IMR-90 (cell line): ENCODE measurements at regions not wholly inside any gene's neighbourhood (a gene's known extent, or its start where the extent isn't known, plus 50 kb on each side); places are given as distances from the start of the nearest gene placed in this dataset.

Experiments
- ATAC-seq: fragments of 200-7000 bp; cut with Tn5 transposase; 2 replicates; pipeline ENCODE4 v1.9.1; 2020; ENCODE audit warnings: low read depth, mild to moderate bottlenecking, moderate library complexity
- BruUV-seq: library from RNA; stranded (reverse); fragments of 400-500 nt; replicated peaks from 2 replicates; lab custom pipeline; 2021; lab: Mats Ljungman, UMichigan
- CTCF ChIA-PET: fragments of 300-600 bp; formaldehyde crosslinking; extraction: SDS; loops from one replicate; lab custom pipeline; 2021; ENCODE audit warnings: antibody characterized with exemption; lab: Yijun Ruan, JAX
- POLR2A ChIA-PET: fragments of 300-600 bp; sonication (Branson Sonifier 250); formaldehyde crosslinking; loops from one replicate; lab custom pipeline; 2022; ENCODE audit warnings: antibody characterized with exemption; ENCODE audit not compliant: unreplicated experiment; lab: Charles Lee
- DNase-seq: peaks from one replicate; pipeline ENCODE4 v3.0.0; 2013
- H2AFZ ChIP-seq: replicated peaks from 2 replicates; pipeline ENCODE3; 2013; ENCODE audit warnings: low read length, mild to moderate bottlenecking; ENCODE audit not compliant: poor library complexity
- H2AK5ac ChIP-seq: 2 replicates; pipeline ENCODE4 v1.6.1; 2013; ENCODE audit warnings: low read depth, low read length, inconsistent platforms
- H2AK9ac ChIP-seq: replicated peaks from 2 replicates; pipeline ENCODE3; 2013; ENCODE audit warnings: mild to moderate bottlenecking, low read depth, low read length, moderate library complexity; ENCODE audit not compliant: poor library complexity
- H2BK120ac ChIP-seq: 2 replicates; pipeline ENCODE4 v1.6.1; 2013; ENCODE audit warnings: low read depth, low read length, inconsistent platforms
- H2BK15ac ChIP-seq: 3 replicates; pipeline ENCODE4 v1.6.1; 2013; ENCODE audit warnings: low read depth, low read length, inconsistent platforms
- H2BK20ac ChIP-seq: 2 replicates; pipeline ENCODE4 v1.6.1; 2013; ENCODE audit warnings: low read depth, mild to moderate bottlenecking, inconsistent platforms, low read length, moderate library complexity
- H2BK5ac ChIP-seq: 2 replicates; pipeline ENCODE4 v1.6.1; 2013; ENCODE audit warnings: mild to moderate bottlenecking, low read depth, low read length, inconsistent platforms; ENCODE audit not compliant: poor library complexity, severe bottlenecking
- H3K14ac ChIP-seq: replicated peaks from 2 replicates; pipeline ENCODE4 v1.6.1; 2013; ENCODE audit warnings: low read depth, low read length, inconsistent platforms
- H3K18ac ChIP-seq: 2 replicates; pipeline ENCODE4 v1.6.1; 2013; ENCODE audit warnings: low read depth, low read length, control low read depth
- H3K23ac ChIP-seq: 2 replicates; pipeline ENCODE4 v1.6.1; 2013; ENCODE audit warnings: low read depth, low read length, inconsistent platforms
- H3K27ac ChIP-seq: 2 replicates; pipeline ENCODE4 v1.5.1; 2013; ENCODE audit warnings: mild to moderate bottlenecking, control low read depth, low read length; ENCODE audit not compliant: insufficient read depth
- H3K27me3 ChIP-seq: 2 replicates; pipeline ENCODE4 v1.6.1; 2013; ENCODE audit warnings: low read length; ENCODE audit not compliant: control insufficient read depth, insufficient read depth
- H3K36me3 ChIP-seq: 2 replicates; pipeline ENCODE4 v1.6.1; 2013; ENCODE audit warnings: low read length, mixed read lengths; ENCODE audit not compliant: control insufficient read depth, insufficient read depth
- H3K4ac ChIP-seq: 2 replicates; pipeline ENCODE4 v1.6.1; 2013; ENCODE audit warnings: low read depth, low read length, inconsistent platforms
- H3K4me1 ChIP-seq: 2 replicates; pipeline ENCODE4 v1.6.1; 2013; ENCODE audit warnings: low read length, mixed read lengths; ENCODE audit not compliant: control insufficient read depth, insufficient read depth
- H3K4me2 ChIP-seq: 2 replicates; pipeline ENCODE4 v1.6.1; 2013; ENCODE audit warnings: low read depth, mild to moderate bottlenecking, control low read depth, low read length, moderate library complexity
- H3K4me3 ChIP-seq: 2 replicates; pipeline ENCODE4 v1.5.1; 2013; ENCODE audit warnings: low read depth, mild to moderate bottlenecking, control low read depth, low read length, moderate library complexity; ENCODE audit not compliant: insufficient read depth
- H3K56ac ChIP-seq: 2 replicates; pipeline ENCODE4 v1.6.1; 2013; ENCODE audit warnings: low read length, inconsistent platforms; ENCODE audit not compliant: insufficient read depth; ENCODE audit errors: extremely low read depth
- H3K79me1 ChIP-seq, 2 experiments: 2 replicates each; pipeline ENCODE4 v1.6.1; 2013; ENCODE audit warnings: low read length in 2 of 2, inconsistent platforms in 1 of 2, low read depth in 1 of 2
- H3K9ac ChIP-seq: 2 replicates; pipeline ENCODE4 v1.6.1; 2013; ENCODE audit warnings: low read depth, low read length, control low read depth
- H3K9me1 ChIP-seq: 2 replicates; pipeline ENCODE4 v1.6.1; 2013; ENCODE audit warnings: low read length, inconsistent platforms; ENCODE audit not compliant: insufficient read depth
- H3K9me3 ChIP-seq: 2 replicates; pipeline ENCODE4 v1.6.1; 2013; ENCODE audit warnings: low read length; ENCODE audit not compliant: control insufficient read depth, insufficient read depth
- H4K20me1 ChIP-seq: 2 replicates; pipeline ENCODE4 v1.6.1; 2013; ENCODE audit warnings: low read length, inconsistent platforms; ENCODE audit not compliant: insufficient read depth
- H4K5ac ChIP-seq: 2 replicates; pipeline ENCODE4 v1.6.1; 2013; ENCODE audit warnings: mild to moderate bottlenecking, low read depth, low read length, control low read depth
- H4K8ac ChIP-seq, 2 experiments: 2 replicates each; pipeline ENCODE4 v1.6.1; 2013; ENCODE audit warnings: low read depth in 2 of 2, low read length in 2 of 2, control low read depth in 1 of 2, inconsistent platforms in 1 of 2
- H4K91ac ChIP-seq: 2 replicates; pipeline ENCODE4 v1.6.1; 2013; ENCODE audit warnings: low read depth, low read length, inconsistent platforms; ENCODE audit not compliant: insufficient read depth
- BHLHE40 ChIP-seq: fragments of 150-350 bp; IDR thresholded peaks from 2 replicates; pipeline ENCODE4 v1.6.1; 2016; ENCODE audit warnings: mild to moderate bottlenecking, low read depth, low read length
- CEBPB ChIP-seq: IDR thresholded peaks from 2 replicates; pipeline ENCODE4 v1.6.1; 2012; ENCODE audit warnings: low read depth, low read length, improper control_type of control experiment
- CHD1 ChIP-seq: IDR thresholded peaks from 2 replicates; pipeline ENCODE4 v1.6.1; 2012; ENCODE audit warnings: low read depth, low read length, improper control_type of control experiment
- FOS ChIP-seq: fragments of 150-350 bp; IDR thresholded peaks from 2 replicates; pipeline ENCODE4 v1.6.1; 2016; ENCODE audit warnings: low read depth, low read length
- MAFK ChIP-seq: IDR thresholded peaks from 2 replicates; pipeline ENCODE4 v1.6.1; 2012; ENCODE audit warnings: low read depth, low read length, improper control_type of control experiment
- MAZ ChIP-seq: IDR thresholded peaks from 2 replicates; pipeline ENCODE4 v1.6.1; 2012; ENCODE audit warnings: low read depth, mild to moderate bottlenecking, low read length, improper control_type of control experiment, moderate library complexity, borderline replicate concordance
- MXI1 ChIP-seq: IDR thresholded peaks from 2 replicates; pipeline ENCODE4 v1.6.1; 2012; ENCODE audit warnings: low read depth, mild to moderate bottlenecking, low read length, moderate library complexity, borderline replicate concordance
- NFE2L2 ChIP-seq: fragments of 150-350 bp; IDR thresholded peaks from 2 replicates; pipeline ENCODE4 v1.6.1; 2016; ENCODE audit warnings: low read depth, mild to moderate bottlenecking, low read length
- POLR2A ChIP-seq: IDR thresholded peaks from 2 replicates; pipeline ENCODE4 v1.6.1; 2012; ENCODE audit warnings: mild to moderate bottlenecking, low read depth, low read length
- RAD21 ChIP-seq: IDR thresholded peaks from 2 replicates; pipeline ENCODE4 v1.6.1; 2012; ENCODE audit warnings: low read length, improper control_type of control experiment
- RCOR1 ChIP-seq: IDR thresholded peaks from 2 replicates; pipeline ENCODE4 v1.6.1; 2012; ENCODE audit warnings: mild to moderate bottlenecking, low read length, improper control_type of control experiment; ENCODE audit not compliant: insufficient replicate concordance
- RFX5 ChIP-seq: IDR thresholded peaks from 2 replicates; pipeline ENCODE4 v1.8.0; 2012; ENCODE audit warnings: low read depth, mild to moderate bottlenecking, low read length, moderate library complexity
- SMC3 ChIP-seq: fragments of 150-350 bp; IDR thresholded peaks from 2 replicates; pipeline ENCODE4 v1.6.1; 2016; ENCODE audit warnings: low read depth, mild to moderate bottlenecking, antibody characterized with exemption, low read length, moderate library complexity
- WGBS, 2 experiments: methylation state at CpG; one replicate each; pipeline versions ENCODE4 v1.1.5 to v1.1.7; 2013; ENCODE audit warnings: missing lambda C conversion rate in 2 of 2; ENCODE audit not compliant: insufficient read length in 1 of 2; ENCODE audit errors: extremely low coverage in 2 of 2; 5-methylcytosine and 5-hydroxymethylcytosine counted together
- dilution Hi-C: fragments of 300-500 bp; cut with HindIII; formaldehyde crosslinking; loops from one replicate; pipeline ENCODE4 v1.14.3; 2018; ENCODE audit warnings: low sequenced_read_pairs; ENCODE audit not compliant: unreplicated experiment
- in situ Hi-C: fragments of 300-500 bp; cut with MboI; formaldehyde crosslinking; loops from 3 replicates; pipeline ENCODE4 v1.14.3; 2019; ENCODE audit warnings: low sequenced_read_pairs, inconsistent platforms, mixed read lengths
- intact Hi-C: fragments of 100-400 bp; cut with micrococcal nuclease; formaldehyde crosslinking; loops from 2 replicates; pipeline ENCODE4 v1.10.0; 2022
- TF ChIP-seq, protein P1 (sequence below): fragments of 150-350 bp; IDR thresholded peaks from 2 replicates; pipeline ENCODE4 v1.6.1; 2016; ENCODE audit warnings: low read depth, mild to moderate bottlenecking, low read length, moderate library complexity, borderline replicate concordance
- TF ChIP-seq, protein P2 (sequence below): conservative IDR thresholded peaks from 2 replicates; pipeline ENCODE4 v1.5.1; 2012; ENCODE audit warnings: mild to moderate bottlenecking, low read depth, low read length, improper control_type of control experiment
- TF ChIP-seq, protein P3 (sequence below): fragments of 150-350 bp; IDR thresholded peaks from 2 replicates; pipeline ENCODE4 v1.6.1; 2017; ENCODE audit warnings: mild to moderate bottlenecking, antibody characterized with exemption, low read length, low read depth

DNA sequence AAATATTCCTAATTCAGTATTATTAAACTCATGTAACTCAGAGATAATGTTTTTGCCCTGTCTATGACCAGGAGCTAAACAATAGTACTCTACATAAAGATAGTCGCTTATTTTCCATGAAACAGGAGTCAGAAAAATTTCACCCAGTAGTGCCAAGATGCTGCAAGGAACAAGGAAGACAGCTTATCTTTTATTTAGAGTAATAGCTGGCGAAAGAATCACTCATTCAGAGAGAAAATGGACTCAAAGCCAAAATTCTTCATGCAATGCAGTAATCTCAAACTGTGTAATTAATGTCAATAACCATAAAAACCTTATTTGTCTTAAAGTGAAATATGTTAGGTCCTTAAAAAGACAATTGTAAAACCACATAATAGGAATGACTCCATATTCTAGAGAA, 477.8 kb downstream of the ANKRD50 start:
- no peak overlapping the region for H3K27ac ChIP-seq
- H3K23ac ChIP-seq, result no peak overlapping the region
- H2AK9ac ChIP-seq, result no peak overlapping the region
- H2AFZ ChIP-seq, result no peak overlapping the region
- no peak overlapping the region for H3K4me2 ChIP-seq
- H3K56ac ChIP-seq, result no peak overlapping the region
- no peaks in the 10 kb centered on the region for H3K36me3 ChIP-seq
- no peak overlapping the region for H3K9ac ChIP-seq
- POLR2A ChIA-PET, result no interaction called here
- H3K9me1 ChIP-seq, result no peaks in the 10 kb centered on the region
- H2AK5ac ChIP-seq, result no peak overlapping the region
- H2BK5ac ChIP-seq, result no peak overlapping the region
- H2BK120ac ChIP-seq, result no peak overlapping the region
- no TSS peak for BruUV-seq
- H3K4me3 ChIP-seq, result no peak overlapping the region
- TF ChIP-seq, protein P1, sequence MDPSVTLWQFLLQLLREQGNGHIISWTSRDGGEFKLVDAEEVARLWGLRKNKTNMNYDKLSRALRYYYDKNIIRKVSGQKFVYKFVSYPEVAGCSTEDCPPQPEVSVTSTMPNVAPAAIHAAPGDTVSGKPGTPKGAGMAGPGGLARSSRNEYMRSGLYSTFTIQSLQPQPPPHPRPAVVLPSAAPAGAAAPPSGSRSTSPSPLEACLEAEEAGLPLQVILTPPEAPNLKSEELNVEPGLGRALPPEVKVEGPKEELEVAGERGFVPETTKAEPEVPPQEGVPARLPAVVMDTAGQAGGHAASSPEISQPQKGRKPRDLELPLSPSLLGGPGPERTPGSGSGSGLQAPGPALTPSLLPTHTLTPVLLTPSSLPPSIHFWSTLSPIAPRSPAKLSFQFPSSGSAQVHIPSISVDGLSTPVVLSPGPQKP, result no peak
- TF ChIP-seq POLR2A (no peak), SMC3 (no peak), MAFK (no peak), RAD21 (no peak), BHLHE40 (no peak), NFE2L2 (no peak), RFX5 (no peak), RCOR1 (no peak), CHD1 (no peak), CEBPB (no peak), MXI1 (no peak), MAZ (no peak), FOS (no peak)
- TF ChIP-seq, protein P2, sequence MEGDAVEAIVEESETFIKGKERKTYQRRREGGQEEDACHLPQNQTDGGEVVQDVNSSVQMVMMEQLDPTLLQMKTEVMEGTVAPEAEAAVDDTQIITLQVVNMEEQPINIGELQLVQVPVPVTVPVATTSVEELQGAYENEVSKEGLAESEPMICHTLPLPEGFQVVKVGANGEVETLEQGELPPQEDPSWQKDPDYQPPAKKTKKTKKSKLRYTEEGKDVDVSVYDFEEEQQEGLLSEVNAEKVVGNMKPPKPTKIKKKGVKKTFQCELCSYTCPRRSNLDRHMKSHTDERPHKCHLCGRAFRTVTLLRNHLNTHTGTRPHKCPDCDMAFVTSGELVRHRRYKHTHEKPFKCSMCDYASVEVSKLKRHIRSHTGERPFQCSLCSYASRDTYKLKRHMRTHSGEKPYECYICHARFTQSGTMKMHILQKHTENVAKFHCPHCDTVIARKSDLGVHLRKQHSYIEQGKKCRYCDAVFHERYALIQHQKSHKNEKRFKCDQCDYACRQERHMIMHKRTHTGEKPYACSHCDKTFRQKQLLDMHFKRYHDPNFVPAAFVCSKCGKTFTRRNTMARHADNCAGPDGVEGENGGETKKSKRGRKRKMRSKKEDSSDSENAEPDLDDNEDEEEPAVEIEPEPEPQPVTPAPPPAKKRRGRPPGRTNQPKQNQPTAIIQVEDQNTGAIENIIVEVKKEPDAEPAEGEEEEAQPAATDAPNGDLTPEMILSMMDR, result no peak
- TF ChIP-seq, protein P3, sequence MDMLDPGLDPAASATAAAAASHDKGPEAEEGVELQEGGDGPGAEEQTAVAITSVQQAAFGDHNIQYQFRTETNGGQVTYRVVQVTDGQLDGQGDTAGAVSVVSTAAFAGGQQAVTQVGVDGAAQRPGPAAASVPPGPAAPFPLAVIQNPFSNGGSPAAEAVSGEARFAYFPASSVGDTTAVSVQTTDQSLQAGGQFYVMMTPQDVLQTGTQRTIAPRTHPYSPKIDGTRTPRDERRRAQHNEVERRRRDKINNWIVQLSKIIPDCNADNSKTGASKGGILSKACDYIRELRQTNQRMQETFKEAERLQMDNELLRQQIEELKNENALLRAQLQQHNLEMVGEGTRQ, result no peak
- no peaks in the 10 kb centered on the region for H3K4me1 ChIP-seq
- no CpG with 5 or more reads among the region's 2 CpGs for WGBS, 2 experiments
- CTCF ChIA-PET, result interaction anchor here (0.5 kb wide), 1 partner anchor 69 kb away, joined by 3 read pairs; no protein-coding TSS in a partner anchor
- no peaks in the 10 kb centered on the region for H3K27me3 ChIP-seq
- DNase-seq, result no peak
- H4K5ac ChIP-seq, result no peak overlapping the region
- H2BK15ac ChIP-seq, result no peak overlapping the region
- no peak overlapping the region for H3K4ac ChIP-seq
- no peaks in the 10 kb centered on the region for H3K9me3 ChIP-seq
- dilution Hi-C loops (no loop called here), intact Hi-C loops (no loop called here), in situ Hi-C loops (no loop called here)
- no peak overlapping the region for H3K18ac ChIP-seq
- H4K20me1 ChIP-seq, result no peaks in the 10 kb centered on the region
- no peak for ATAC-seq
- no peaks in the 10 kb centered on the region for H3K79me1 ChIP-seq
- no peak overlapping the region for H2BK20ac ChIP-seq
- no peak overlapping the region for H4K91ac ChIP-seq
- no peak overlapping the region for H4K8ac ChIP-seq
- H3K14ac ChIP-seq, result no peak overlapping the region
